Putamen (tissue), 1 donor: ENCODE measurements at regions not wholly inside any gene's neighbourhood (a gene's known extent, or its start where the extent isn't known, plus 50 kb on each side); places are given as distances from the start of the nearest gene placed in this dataset.
A peak's percentile ranks its signal among the peaks of the same experiment; 100 is the strongest.
"Not testable (repeated sequence)": the region's sequence is repeated elsewhere in the genome, so short reads cannot be mapped to it uniquely, and the experiment has no call there.

Experiments used
- DNase-seq: peaks from one replicate; pipeline ENCODE4 v3.0.0-alpha.2; 2016; ENCODE audit warnings: low spot score

DNA sequence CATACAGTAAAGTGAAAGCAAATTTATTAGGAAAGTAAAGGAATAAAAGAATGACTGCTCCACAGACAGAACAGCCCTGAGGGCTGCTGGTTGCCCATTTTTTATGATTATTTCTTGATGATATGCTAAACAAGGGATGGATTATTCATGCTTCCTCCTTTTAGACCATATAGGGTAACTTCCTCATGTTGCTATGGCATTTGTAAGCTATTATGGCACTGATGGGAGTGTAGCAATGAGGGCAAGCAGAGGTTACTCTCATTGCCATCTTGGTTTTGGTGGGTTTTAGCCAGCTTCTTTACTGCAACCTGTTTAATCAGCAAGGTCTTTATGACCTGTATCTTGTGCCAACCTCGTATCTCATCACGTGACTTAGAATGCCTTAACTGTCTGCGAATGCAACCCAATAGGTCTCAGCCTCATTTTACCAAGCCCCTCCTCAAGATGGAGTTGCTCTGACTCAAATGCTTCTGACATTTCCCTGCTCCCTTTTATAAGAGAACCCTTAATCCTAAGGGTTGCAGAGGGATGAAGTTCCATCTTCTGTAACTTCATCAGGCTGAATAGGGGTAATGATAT is 280.1 kb upstream of the RGS17 start:
- no peak for DNase-seq

DNA sequence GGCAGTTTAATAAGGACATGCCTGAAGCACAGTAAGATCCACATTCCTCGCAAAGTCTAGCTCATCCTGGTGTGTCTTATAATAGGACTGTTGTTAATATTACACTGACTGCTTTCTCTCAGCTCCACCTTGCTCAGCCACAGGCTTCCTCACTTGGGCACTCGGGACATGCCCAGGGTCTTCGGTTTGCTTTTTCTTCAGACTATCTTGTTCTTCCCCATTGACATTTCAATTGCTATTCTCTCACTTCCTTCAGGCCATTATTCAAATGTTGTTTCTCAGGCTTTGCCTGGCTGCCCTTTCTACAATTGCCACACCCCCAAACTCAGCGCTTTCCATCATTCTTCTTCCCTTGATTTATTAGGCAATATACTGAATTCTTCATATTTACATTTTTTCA is 274.8 kb upstream of the RGS17 start:
- DNase-seq, result no peak

DNA sequence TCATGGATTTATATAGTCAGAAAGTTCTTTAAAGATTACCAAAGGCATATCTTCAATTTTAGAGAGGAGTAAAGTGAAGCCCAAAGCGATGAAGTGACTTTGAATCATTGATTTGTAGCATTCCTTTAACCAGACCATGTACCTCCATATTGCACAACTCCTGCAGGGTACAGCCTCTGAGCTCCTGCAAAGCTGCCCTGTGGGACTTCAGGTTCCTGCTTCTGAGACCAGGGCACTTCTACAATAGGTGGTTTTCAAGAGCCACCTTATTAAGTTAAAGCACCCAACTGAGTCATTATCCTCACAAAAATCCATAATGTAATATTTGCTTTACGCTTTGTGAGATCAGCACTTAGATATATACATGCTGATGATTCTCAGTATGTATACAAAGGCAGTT is 270.7 kb upstream of the RGS17 start:
- no peak for DNase-seq

DNA sequence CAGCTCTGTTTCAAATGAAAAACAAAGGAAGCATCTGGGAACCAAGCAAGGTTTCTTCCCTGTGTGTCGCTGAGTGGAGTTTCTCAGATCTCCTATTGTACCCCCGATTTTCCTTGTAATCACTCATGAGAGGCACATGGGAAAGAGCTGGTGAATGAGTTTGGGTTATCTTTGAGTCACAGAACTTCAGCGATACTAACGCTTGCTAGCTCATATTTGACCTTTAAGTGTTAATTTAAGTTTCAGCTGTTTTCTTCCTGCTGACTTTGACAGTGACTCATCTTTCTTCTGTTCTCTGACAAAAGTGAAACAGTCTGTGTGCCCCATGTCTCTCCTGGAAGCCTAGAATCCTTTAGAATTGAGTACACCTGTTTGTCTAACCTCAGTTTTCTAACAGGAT is 261.1 kb upstream of the RGS17 start:
- no peak for DNase-seq

DNA sequence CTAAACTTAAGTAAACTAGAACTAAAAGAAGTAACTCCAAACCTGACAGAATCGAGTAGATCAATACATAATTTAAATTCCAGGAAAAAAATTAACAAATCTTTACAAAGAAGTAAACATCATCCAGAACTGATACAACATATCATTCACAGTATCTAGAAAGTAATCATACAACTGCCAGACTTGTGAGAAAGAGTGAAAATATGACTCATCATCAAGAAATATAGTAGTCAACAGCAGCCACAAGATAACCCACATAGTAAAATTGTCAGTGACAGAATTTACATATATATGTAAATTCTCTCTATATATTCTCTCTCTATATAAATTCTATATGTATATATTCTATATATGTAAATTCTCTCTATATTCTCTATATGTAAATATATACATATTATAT is 242.8 kb upstream of the RGS17 start:
- DNase-seq, result no peak

DNA sequence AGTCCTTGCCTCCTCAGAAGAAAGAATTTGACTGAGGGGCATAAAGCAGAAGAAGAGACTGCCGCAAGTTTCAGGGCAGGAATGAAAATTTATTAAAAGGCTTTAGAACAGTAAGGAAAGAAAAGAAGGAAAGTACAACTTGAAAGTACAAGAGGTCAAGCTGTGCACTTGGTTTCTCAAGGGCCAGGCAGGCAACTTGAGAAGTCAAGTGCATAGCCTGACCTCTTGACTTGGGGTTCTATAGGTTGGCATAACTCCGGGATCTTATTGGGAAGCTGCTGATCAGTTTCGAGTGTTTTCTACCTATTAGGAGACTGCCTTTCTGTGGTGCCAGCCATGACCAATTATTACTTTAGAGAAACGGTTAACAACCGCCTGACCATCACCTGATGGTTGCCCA is 237.0 kb upstream of the RGS17 start:
- DNase-seq, result no peak

DNA sequence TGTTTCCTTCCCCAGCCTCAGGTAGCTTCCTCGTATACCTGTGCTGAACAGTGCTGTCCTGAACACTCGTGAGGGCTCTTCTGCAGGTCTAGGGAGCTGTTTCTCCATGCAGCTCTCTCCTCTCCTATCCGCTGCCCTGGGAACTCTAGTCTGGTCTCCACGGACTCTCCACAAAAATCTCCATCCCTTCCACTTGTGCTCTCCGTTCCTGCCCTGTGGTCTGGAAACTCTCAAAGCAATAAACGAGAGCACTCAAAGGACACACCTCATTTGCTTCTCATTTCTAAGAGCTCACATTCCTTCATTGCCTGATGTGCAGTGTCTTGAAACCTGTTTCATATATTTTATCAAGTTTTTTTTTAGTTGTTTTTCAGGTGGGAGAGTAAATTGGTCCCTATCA is 235.9 kb upstream of the RGS17 start:
- DNase-seq, result no peak

DNA sequence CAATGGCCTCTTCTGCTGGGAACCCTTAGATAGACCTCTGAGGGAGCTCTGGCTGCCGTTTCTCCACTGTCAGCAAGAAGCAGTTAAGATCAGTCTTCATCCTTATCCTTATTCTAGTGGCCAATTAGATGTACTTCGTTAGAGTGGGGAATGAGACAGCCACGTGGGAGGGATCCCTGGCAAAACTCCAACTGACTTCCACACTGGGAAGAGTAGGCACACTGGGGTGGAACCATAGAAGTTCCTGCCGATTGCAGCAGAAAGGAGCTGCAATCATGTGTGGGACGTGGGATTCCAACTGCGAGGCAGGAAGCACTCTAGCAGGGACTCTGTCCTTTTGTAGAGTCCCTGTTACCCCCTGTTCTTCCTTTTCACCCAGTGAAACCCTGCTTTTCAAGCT is 226.3 kb upstream of the RGS17 start:
- no peak for DNase-seq

DNA sequence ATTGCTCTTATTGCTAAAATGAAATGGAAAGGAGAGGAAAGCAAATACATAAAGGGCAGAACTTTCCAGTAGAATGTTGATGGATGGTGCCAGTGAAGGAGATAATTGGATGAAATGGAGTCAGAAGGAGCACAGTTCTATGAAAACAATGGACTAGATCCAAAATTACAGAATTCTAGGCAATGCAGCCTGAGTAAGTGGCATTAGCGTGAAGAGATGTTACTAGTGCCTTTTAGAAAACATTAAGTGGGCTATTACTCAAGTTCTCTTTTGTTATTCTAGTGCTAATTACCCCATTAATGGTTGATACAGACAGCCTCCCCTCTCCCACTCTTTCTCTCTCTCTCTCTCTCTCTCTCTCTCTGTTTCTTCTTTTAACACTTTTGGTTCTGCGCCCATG is 209.5 kb upstream of the RGS17 start:
- no peak for DNase-seq

DNA sequence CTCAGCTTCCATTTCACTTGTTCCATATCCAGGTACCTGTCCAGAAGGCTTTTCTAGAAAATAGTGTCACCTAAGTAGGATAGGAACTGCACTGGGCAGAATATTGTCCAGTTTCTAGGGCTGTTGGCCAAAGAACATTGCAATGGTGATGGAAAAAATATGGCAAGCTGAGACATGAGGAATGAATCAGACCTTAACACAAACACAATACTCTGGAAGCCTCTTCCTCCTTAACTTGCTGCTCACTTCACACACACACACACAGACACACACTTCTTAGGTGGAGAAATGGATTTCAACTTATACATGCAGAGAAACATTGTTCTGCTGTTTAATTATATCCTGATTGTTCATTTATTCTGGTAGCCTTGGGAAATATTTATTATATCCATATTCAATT is 203.0 kb upstream of the RGS17 start:
- DNase-seq, result no peak

DNA sequence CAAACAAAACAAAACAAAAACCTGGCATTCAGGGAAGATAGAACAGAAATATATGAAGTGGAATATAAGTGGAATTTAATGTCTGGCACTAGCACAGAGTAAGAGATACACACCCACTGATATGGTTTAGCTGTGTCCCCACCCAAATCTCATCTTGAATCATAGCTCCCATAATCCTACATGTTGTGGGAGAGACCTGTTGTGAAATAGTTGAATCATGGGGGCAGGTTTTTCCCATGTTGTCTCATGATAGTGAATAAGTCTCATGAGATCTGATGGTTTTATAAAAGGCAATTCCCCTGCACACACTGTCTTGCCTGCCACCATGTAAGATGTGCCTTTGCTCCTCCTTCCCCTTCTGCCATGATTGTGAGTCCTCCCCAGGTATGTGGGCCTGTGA is 200.1 kb upstream of the RGS17 start:
- not testable (repeated sequence) for DNase-seq

DNA sequence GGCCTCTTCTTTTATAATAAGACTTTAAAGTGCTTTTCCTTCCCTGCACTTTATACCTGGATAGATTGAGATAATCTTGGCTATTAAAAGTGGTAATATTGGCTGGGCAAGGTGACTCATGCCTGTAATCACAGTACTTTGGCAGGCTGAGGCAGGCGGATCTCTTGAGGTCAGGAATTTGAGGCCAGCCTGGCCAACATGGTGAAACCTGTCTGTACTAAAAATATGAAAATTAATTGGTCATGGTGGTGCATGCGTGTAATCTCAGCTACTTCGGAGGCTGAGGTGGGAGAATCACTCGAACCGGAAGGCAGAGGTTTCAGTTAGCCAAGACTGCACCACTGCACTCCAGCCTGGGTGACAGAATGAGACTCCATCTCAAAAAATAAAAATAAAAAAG is 197.1 kb upstream of the RGS17 start:
- DNase-seq, result no peak

DNA sequence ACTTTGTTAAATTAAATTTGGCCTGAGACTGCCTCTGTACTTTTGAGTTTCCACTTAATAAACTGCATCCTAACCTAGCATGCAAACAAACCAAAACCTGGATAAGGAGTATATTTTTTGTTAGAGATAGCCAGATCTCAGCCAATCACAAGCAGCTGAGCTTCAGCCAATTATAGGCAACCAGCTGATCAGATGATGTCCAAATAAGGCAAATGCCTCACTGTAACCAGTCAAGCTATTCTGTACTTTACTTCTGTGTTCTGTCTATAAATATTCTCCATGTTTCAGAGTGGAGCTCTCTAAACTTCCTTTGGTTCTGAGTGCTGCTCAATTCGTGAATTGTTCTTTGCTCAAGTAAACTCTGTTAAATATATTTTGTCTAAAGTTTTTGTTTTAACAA is 194.6 kb upstream of the RGS17 start:
- DNase-seq, result no peak

DNA sequence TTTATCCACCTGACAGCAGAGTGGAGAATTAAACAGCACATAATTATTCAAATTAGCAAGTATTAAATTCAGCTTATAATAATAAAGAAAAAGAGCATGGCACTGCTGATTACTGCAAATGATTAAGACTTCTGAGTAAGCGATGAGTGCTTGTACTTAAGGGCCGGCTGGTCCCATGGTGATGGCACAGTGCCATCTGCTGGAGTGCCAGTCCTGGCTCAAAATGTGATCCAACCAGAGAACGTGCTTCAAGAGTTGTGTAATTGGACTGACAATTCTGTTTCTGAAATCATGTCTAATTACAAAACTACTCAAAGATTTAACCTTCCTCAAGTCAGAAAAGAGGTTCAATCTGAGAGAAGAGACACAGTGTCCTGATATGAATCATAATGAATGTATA is 181.6 kb upstream of the RGS17 start:
- peak; percentile 20 for DNase-seq

DNA sequence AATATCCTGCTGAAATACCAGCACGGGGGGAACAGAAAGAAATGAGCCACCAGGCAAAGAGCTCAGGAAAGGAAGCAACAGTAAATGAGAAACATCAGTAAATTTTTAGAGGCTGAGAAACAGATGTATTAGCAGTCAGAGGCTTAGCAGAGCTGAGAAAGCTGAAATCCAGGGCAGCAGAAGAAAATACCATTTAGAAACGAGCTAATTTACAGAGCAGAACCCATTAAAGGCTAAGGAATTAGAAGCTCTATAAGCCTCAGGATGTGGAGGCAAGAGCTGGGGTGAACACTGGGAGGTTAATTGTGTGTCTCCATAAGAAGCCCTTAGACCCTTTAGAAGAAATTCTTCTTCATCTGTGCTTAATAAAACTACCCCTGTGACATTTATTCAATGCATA is 178.6 kb upstream of the RGS17 start:
- DNase-seq, result no peak

DNA sequence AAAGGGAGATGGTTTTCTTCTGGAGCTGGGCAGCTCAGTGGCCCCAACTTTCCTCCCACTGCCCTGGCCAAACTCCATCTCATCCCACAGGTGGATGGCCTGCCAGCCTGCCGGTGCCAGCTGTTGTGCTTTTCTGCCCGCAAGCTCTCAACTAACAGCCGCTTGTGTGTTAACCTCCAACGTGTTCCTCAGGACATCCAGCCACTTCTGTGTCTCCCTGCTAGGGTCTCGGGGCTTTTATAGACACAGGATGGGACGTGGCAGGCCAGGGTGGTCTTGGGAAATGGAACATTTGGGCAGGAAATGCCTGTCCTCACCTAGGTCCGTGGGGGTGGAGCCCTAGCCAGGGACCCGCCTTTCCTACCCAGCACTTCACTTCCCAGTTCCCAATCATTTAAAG is 171.1 kb upstream of the RGS17 start:
- no peak for DNase-seq

DNA sequence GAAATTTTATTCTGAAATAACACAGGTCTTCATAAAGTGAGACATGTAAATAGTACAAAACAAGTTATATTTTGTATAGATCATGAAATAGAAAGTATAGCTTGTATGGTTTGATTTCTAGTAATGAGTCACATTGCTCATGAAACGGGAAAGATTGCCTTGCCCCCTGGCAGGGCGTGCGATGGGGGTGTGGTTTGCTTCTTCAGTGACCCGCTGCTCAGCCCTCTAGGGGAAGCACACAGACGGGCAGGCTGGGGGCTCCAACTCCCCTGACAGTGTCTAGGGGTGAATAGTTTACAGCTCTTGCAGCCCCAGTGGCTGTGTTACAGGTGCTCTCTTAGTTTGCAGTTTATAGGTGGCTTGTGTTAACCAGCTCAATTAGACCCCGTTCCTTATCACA is 170.5 kb upstream of the RGS17 start:
- DNase-seq, result no peak

DNA sequence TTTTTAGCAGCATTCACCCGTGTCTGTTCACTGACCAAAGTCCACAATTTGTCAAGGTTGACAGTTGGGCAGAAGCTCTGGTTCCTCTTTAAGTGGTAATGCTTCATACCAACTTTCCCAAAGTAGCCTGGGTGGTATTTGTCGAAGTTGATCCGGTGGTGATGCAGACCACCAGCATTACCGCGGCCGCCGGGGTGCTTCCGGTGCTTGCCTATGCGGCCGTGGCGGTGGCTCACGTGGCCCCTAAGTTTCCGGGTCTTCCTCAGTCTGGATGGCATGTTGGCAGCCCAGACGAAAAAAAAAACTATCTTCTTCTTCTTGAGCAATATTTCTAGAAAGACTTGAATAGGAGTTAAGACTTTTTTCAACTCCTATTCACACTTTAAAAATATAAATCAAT is 151.4 kb upstream of the RGS17 start:
- DNase-seq, result not testable (repeated sequence)

DNA sequence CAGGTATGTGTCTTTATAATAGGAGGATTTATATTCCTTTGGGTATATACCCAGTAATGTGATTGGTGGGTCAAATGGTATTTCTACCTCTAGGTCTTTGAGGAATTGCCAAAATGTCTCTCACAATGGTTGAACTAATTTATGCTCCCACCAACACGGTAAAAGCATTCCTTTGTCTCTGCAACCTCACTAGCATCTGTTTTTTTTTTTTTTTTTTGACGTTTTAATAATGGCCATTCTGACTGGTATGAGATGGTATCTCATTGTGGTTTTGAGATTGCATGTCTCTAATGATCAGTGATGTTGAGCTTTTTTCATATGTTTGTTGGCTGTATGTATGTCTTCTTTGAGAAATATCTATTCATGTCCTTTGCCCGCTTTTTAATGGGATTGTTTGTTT is 144.9 kb upstream of the RGS17 start:
- DNase-seq, result no peak

DNA sequence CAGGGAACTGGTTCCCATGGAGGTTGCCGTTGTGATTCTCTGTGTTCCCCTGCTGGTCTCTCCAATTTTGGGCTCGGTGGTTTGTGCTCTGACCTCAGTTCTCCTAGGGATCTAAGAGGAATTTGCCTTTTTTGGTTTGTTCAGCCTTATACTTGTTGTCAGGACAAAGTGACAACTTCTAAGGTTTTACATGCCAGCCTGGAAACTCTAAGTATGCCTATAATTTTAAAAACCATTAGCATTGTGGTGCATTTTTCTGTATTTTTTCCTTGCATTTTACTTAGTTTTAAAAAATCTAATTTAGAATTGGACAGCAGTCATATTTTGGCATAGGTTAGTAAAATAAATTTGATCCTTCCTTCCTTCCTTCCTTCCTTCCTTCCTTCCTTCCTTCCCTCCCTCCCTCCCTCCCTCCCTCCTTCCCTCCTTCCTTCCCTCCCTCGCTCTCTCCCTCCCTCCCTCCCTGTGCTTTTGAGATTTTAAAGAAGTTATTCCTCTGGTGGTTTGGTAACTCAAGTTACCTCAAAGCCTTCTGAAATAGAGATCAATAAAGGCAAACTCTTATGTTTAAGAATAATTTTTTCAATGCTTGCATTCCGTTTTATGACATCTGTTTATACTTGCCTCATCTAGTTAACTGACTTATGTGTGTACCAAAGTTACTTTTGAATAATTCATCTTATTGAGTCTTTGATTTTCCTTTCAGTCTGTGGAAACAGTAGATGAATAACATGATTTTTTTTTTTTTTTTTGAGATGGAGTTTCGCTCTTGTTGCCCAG is 141.3 kb upstream of the RGS17 start:
- DNase-seq, result no peak

DNA sequence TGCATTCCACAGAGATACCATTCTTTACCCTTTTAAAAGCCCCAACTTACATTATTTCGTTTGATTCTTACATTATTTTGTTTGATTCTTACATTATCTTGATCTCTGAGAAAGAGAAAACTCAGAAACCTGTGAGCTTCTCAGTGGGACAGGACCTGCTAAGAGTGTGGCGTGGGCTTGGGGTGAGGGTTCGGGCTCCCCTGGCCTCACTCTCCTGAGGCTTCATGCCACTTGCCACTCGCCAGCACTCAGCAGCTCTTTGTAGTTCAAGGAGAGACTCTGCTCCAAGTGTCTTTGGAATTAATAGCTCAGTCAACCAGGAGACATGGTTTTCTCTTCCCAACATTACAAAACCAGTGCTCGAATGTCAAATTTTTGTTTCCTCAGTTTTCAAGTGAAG is 132.4 kb upstream of the RGS17 start:
- no peak for DNase-seq

DNA sequence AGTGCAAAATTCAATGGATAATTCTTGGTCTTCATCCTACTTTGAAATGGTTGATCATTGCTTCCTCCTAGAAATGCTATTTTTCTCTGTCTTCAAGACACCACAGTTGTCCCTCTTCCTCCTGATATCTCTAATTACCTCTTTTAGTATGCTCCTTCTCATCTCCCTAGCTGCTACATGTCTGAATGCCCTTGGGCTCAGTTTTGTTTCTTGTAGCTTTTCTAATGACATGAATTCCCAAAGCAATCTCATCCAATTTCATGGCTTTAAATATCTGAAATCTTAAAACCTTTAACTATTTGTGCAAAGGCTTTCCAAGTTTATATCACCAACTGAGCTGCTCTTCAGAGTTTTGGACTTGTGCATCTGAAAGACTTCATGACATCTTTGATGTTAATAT is 120.2 kb upstream of the RGS17 start:
- no peak for DNase-seq

DNA sequence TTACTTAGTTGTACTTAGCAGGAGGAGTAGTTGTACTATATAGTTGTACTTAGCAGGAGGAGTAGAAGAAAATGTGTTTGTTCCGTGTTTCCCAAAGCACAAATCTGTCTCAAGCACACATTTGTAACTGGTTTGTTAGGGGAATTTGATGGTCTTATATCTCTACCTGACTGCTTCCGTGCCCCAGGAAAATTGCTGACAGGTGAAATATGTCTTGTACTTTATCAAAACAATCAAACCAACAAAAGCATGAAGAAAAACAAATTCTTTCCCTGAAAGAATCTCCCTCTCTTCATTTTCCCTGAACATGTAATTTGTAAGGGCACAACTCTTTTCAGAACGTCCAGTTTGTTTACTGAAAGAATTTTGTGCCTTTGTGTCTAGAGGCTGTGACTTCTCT is 106.6 kb upstream of the RGS17 start:
- no peak for DNase-seq

DNA sequence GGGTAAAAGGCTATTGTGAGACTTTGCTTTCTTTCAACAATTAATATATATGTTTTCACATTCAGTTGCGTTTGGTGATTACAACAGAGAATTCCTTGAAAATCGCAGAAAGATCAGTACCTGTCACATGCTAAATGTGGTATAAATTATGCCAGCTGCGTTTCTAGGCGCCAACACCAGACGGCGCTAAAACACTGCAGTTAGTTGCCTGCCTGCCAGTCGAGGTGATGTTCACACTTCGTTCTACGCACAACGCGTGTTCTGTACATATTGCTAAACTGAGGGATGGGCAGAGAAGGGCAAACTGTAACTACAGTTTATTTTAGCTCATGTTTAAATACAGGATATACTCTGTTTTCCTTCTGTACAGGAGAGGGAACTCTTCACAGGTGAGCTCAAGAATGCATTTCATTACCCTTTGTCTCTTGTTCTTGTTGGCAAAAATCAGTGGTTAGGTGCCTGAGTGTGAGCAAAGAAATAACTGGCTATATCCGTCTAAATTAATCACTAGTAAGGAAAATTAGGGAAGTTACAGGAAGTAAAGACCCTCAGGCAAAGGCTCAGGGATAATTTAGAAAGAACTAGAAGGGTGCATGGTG is 100.1 kb upstream of the RGS17 start:
- peak; percentile 24 for DNase-seq
